Mesothelial cell of epicardium (in vitro differentiated cells): ENCODE measurements at regions not wholly inside any gene's neighbourhood (a gene's known extent, or its start where the extent isn't known, plus 50 kb on each side); places are given as distances from the start of the nearest gene placed in this dataset.
"Not testable (repeated sequence)": the region's sequence is repeated elsewhere in the genome, so short reads cannot be mapped to it uniquely, and the experiment has no call there.

ENCODE experiments used
- DNase-seq, 2 experiments: peaks; one replicate each; pipeline ENCODE4 v3.0.0; 2021; ENCODE audit warnings: low spot score in 2 of 2; ENCODE audit not compliant: unreplicated experiment in 2 of 2
- H3K27ac Mint-ChIP-seq: 2 replicates; pipeline ENCODE4 v1.8.0; 2021; ENCODE audit warnings: mixed read lengths
- H3K27me3 Mint-ChIP-seq: 2 replicates; pipeline ENCODE4 v1.8.0; 2021; ENCODE audit warnings: low read depth, mixed read lengths
- H3K36me3 Mint-ChIP-seq: 2 replicates; pipeline ENCODE4 v1.8.0; 2021; ENCODE audit warnings: mixed read lengths
- H3K4me1 Mint-ChIP-seq: 2 replicates; pipeline ENCODE4 v1.8.0; 2021; ENCODE audit warnings: mixed read lengths
- H3K4me3 Mint-ChIP-seq: 2 replicates; pipeline ENCODE4 v1.8.0; 2021; ENCODE audit warnings: mild to moderate bottlenecking, moderate library complexity, mixed read lengths
- H3K9me3 Mint-ChIP-seq: 2 replicates; pipeline ENCODE4 v1.8.0; 2021; ENCODE audit warnings: mixed read lengths
- CTCF ChIP-seq: fragments of 200-600 bp; sonication (generic); IDR thresholded peaks from one replicate; pipeline ENCODE4 v1.5.0; 2021; ENCODE audit warnings: antibody characterized with exemption; ENCODE audit not compliant: unreplicated experiment

GRCh38 chr16:29107299-29107698, 122.4 kb downstream of the LAT start:
- TF ChIP-seq CTCF = no peak
- H3K27me3 Mint-ChIP-seq = peaks cover 48% of the 10 kb centered on the region
- H3K27ac Mint-ChIP-seq = no peak overlapping the region
- no peaks in the 10 kb centered on the region for H3K4me1 Mint-ChIP-seq
- no peaks in the 10 kb centered on the region for H3K9me3 Mint-ChIP-seq
- no peak for DNase-seq
- no peaks in the 10 kb centered on the region for H3K36me3 Mint-ChIP-seq
- H3K4me3 Mint-ChIP-seq = peak overlapping the region; percentile 10

GRCh38 chr16:29106259-29106908, 121.5 kb downstream of the LAT start:
- DNase-seq, H3K9me3 Mint-ChIP-seq, H3K4me1 Mint-ChIP-seq, H3K27ac Mint-ChIP-seq, H3K36me3 Mint-ChIP-seq, H3K4me3 Mint-ChIP-seq: not testable (repeated sequence)
- peaks cover 50% of the 10 kb centered on the region for H3K27me3 Mint-ChIP-seq

GRCh38 chr16:29104600-29104999, 119.7 kb downstream of the LAT start:
- not testable (repeated sequence) for H3K4me3 Mint-ChIP-seq, DNase-seq, H3K9me3 Mint-ChIP-seq, H3K36me3 Mint-ChIP-seq, H3K4me1 Mint-ChIP-seq, H3K27ac Mint-ChIP-seq
- peaks cover 41% of the 10 kb centered on the region for H3K27me3 Mint-ChIP-seq

- not testable (repeated sequence) for H3K4me3 Mint-ChIP-seq, H3K9me3 Mint-ChIP-seq, H3K4me1 Mint-ChIP-seq, DNase-seq, H3K27ac Mint-ChIP-seq, H3K36me3 Mint-ChIP-seq
- H3K27me3 Mint-ChIP-seq = peaks cover 10% of the 10 kb centered on the region
Observed at GRCh38 chr16:29097965-29098364, 113.1 kb downstream of the LAT start.

- peak; percentile 26 for TF ChIP-seq CTCF
- H3K36me3 Mint-ChIP-seq, H3K27me3 Mint-ChIP-seq, H3K4me1 Mint-ChIP-seq, H3K4me3 Mint-ChIP-seq, DNase-seq, H3K9me3 Mint-ChIP-seq, H3K27ac Mint-ChIP-seq: not testable (repeated sequence)
Observed at GRCh38 chr16:29094729-29095624, 110.1 kb downstream of the LAT start.

GRCh38 chr16:29094325-29094724, 109.5 kb downstream of the LAT start:
- not testable (repeated sequence) for H3K36me3 Mint-ChIP-seq, H3K4me3 Mint-ChIP-seq, H3K27me3 Mint-ChIP-seq, H3K9me3 Mint-ChIP-seq, H3K27ac Mint-ChIP-seq, H3K4me1 Mint-ChIP-seq, DNase-seq

GRCh38 chr16:29089679-29090078, 104.8 kb downstream of the LAT start:
- not testable (repeated sequence) for H3K9me3 Mint-ChIP-seq, H3K4me1 Mint-ChIP-seq, H3K27ac Mint-ChIP-seq, H3K36me3 Mint-ChIP-seq, DNase-seq, H3K4me3 Mint-ChIP-seq
- H3K27me3 Mint-ChIP-seq = peaks cover 21% of the 10 kb centered on the region

- H3K27ac Mint-ChIP-seq, DNase-seq, H3K4me3 Mint-ChIP-seq, H3K36me3 Mint-ChIP-seq, H3K4me1 Mint-ChIP-seq, H3K9me3 Mint-ChIP-seq: not testable (repeated sequence)
- peaks cover 35% of the 10 kb centered on the region for H3K27me3 Mint-ChIP-seq
Observed at GRCh38 chr16:29087673-29088072, 102.8 kb downstream of the LAT start.

- DNase-seq = peak in 1 of 2 experiments; percentile 44
- not testable (repeated sequence) for H3K9me3 Mint-ChIP-seq, H3K36me3 Mint-ChIP-seq, H3K27ac Mint-ChIP-seq, H3K4me1 Mint-ChIP-seq
- H3K27me3 Mint-ChIP-seq = peaks cover 30% of the 10 kb centered on the region
- H3K4me3 Mint-ChIP-seq = peak overlapping the region; percentile 61
Observed at GRCh38 chr16:29081829-29082639, 97.2 kb downstream of the LAT start.

GRCh38 chr16:29074554-29075402, 89.9 kb downstream of the LAT start:
- not testable (repeated sequence) for H3K36me3 Mint-ChIP-seq, H3K27me3 Mint-ChIP-seq, H3K27ac Mint-ChIP-seq, H3K4me1 Mint-ChIP-seq, H3K4me3 Mint-ChIP-seq, DNase-seq, H3K9me3 Mint-ChIP-seq

- H3K4me3 Mint-ChIP-seq, H3K4me1 Mint-ChIP-seq, DNase-seq, H3K27me3 Mint-ChIP-seq, H3K27ac Mint-ChIP-seq, H3K9me3 Mint-ChIP-seq, H3K36me3 Mint-ChIP-seq: not testable (repeated sequence)
Observed at GRCh38 chr16:29062235-29062634, 77.4 kb downstream of the LAT start.
